Spinal cord (tissue), 9 donors: ENCODE measurements at regions not wholly inside any gene's neighbourhood (a gene's known extent, or its start where the extent isn't known, plus 50 kb on each side); places are given as distances from the start of the nearest gene placed in this dataset.
"Not testable (repeated sequence)": the region's sequence is repeated elsewhere in the genome, so short reads cannot be mapped to it uniquely, and the experiment has no call there.

Experiments
- DNase-seq, 6 donors: peaks; one replicate each; pipeline versions ENCODE4 v3.0.0 to v3.0.0-alpha.2; 2013 to 2015; ENCODE audit warnings: low spot score in 6 of 6, low read depth in 4 of 6
- H3K27ac ChIP-seq: one replicate; pipeline ENCODE4 v1.5.1; 2013; ENCODE audit warnings: low read depth, low read length, control low read depth
- H3K27me3 ChIP-seq: one replicate; pipeline ENCODE4 v1.6.1; 2013; ENCODE audit warnings: low read length; ENCODE audit not compliant: control insufficient read depth, insufficient read depth
- H3K36me3 ChIP-seq: one replicate; pipeline ENCODE4 v1.6.1; 2013; ENCODE audit warnings: low read length; ENCODE audit not compliant: control insufficient read depth, insufficient read depth
- H3K4me1 ChIP-seq: one replicate; pipeline ENCODE4 v1.6.1; 2013; ENCODE audit warnings: low read length; ENCODE audit not compliant: control insufficient read depth, insufficient read depth
- H3K4me3 ChIP-seq: one replicate; pipeline ENCODE4 v1.5.1; 2013; ENCODE audit warnings: low read depth, low read length, control low read depth
- H3K9me3 ChIP-seq: one replicate; pipeline ENCODE4 v1.6.1; 2013; ENCODE audit warnings: low read length; ENCODE audit not compliant: control insufficient read depth, insufficient read depth
- WGBS: methylation state at CpG from one replicate; pipeline ENCODE4 v1.1.5; 2013; ENCODE audit warnings: missing lambda C conversion rate; ENCODE audit not compliant: insufficient coverage; 5-methylcytosine and 5-hydroxymethylcytosine counted together
- donor health status: healthy.

DNA sequence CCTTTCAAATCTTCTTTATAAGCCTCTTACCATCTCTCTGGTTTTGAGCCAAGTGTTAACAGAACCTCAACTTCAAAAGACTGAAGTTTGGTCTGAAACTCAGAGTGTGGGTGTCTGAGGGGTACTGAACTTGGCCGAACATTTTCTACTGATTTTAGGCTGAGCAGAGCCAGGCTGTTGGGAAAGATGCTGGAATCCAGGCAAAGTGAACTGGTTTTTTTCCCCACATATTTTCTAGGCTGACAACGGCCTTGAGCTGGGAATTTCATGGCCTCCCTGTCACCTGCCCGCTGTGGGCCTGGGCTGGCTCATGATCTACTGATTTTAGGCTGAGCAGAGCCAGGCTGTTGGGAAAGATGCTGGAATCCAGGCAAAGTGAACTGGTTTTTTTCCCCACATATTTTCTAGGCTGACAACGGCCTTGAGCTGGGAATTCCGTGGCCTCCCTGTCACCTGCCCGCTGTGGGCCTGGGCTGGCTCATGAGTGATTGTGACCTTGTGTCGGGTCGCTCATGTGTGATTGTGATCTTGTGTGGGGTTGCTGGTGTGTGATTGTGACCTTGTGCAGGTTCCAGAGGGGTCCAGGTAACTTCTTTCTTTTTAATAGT, 204.4 kb downstream of the NPIPB11 start:
- peaks cover 31% of the 10 kb centered on the region for H3K4me1 ChIP-seq
- H3K27ac ChIP-seq, result peak overlapping the region; percentile 57
- H3K36me3 ChIP-seq, H3K27me3 ChIP-seq, H3K9me3 ChIP-seq, H3K4me3 ChIP-seq: not testable (repeated sequence)
- 27% methylated on average over 4 of the region's 8 CpGs for WGBS
- peak in 1 of 6 donors; percentile 33 for DNase-seq

GRCh38 chr16:29201296-29202024, 205.1 kb downstream of the NPIPB11 start:
- not testable (repeated sequence) for H3K4me3 ChIP-seq, H3K36me3 ChIP-seq, H3K27me3 ChIP-seq, H3K9me3 ChIP-seq
- Histone ChIP-seq H3K4me1 (peaks cover 31% of the 10 kb centered on the region), H3K27ac (peak overlapping the region; percentile 57)
- WGBS, result 29% methylated on average over 14 of the region's 25 CpGs
- peak in 2 of 6 donors; percentile 83 to 85 for DNase-seq

GRCh38 chr16:29200681-29201080, 205.8 kb downstream of the NPIPB11 start:
- not testable (repeated sequence) for H3K36me3 ChIP-seq, H3K9me3 ChIP-seq, H3K27me3 ChIP-seq, DNase-seq, H3K4me3 ChIP-seq
- Histone ChIP-seq H3K4me1 (peaks cover 31% of the 10 kb centered on the region), H3K27ac (peak overlapping the region; percentile 47)
- WGBS, result 100% methylated on average over 1 of the region's 9 CpGs

GRCh38 chr16:29200135-29200601, 206.3 kb downstream of the NPIPB11 start:
- peaks cover 31% of the 10 kb centered on the region for H3K4me1 ChIP-seq
- WGBS, result 100% methylated on average over 1 of the region's 12 CpGs
- peak overlapping the region; percentile 47 for H3K27ac ChIP-seq
- H3K27me3 ChIP-seq, H3K36me3 ChIP-seq, H3K9me3 ChIP-seq, H3K4me3 ChIP-seq: not testable (repeated sequence)
- DNase-seq, result peak in 1 of 6 donors; percentile 32

GRCh38 chr16:29199626-29200025, 206.9 kb downstream of the NPIPB11 start:
- not testable (repeated sequence) for H3K36me3 ChIP-seq, DNase-seq, H3K27me3 ChIP-seq, H3K9me3 ChIP-seq, H3K4me3 ChIP-seq
- WGBS, result 93% methylated on average over 5 of the region's 15 CpGs
- Histone ChIP-seq H3K27ac (peak overlapping the region; percentile 47), H3K4me1 (peaks cover 31% of the 10 kb centered on the region)

DNA sequence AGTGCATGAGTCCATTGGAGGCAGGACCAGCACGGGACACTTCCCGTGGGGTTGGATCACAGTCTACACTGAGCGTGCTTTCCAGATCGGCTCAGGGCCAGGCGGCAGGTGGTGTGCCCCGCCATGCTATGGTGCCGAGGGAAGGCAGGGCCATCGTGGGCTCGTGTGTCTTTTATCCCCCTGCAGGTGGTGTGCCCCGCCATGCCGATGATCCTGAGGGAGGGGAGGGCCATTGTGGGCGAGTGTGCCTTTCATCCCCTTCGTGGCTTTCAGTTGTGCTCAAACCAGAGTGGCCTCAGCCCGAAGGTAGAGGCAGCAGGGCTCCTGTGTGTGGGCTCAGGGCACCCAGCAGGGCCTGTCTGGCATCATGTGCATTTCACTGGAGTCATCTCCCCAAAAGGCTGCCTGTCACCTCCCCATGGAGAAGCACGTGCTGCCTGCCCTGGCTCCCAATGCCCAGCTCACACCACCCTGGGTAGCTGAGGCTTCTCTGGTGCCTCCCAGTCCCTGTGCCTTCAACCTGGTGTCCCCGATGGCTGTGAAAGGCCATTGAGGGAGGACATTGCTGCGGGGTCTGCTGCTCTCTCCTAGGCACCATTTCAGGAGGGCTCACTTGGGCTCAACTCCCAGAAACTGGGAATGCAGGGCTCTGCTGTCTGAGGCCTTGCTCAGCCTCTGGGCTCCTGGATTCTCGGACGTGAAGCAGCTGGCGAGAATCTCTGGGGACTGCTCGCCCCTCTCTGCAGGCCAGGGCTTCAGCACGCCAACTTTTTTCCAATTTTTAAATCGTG, 207.6 kb downstream of the NPIPB11 start:
- H3K4me3 ChIP-seq, result no peak overlapping the region
- DNase-seq, result no peak
- H3K27me3 ChIP-seq, result no peaks in the 10 kb centered on the region
- H3K4me1 ChIP-seq, result peaks cover 33% of the 10 kb centered on the region
- H3K9me3 ChIP-seq, result no peaks in the 10 kb centered on the region
- WGBS, result 80% methylated on average over 20 of the region's 23 CpGs
- H3K27ac ChIP-seq, result peak overlapping the region; percentile 47
- peaks cover 3% of the 10 kb centered on the region for H3K36me3 ChIP-seq

- Histone ChIP-seq H3K4me3 (no peak overlapping the region), H3K27ac (no peak overlapping the region), H3K9me3 (no peaks in the 10 kb centered on the region), H3K36me3 (peaks cover 3% of the 10 kb centered on the region), H3K27me3 (no peaks in the 10 kb centered on the region), H3K4me1 (peaks cover 35% of the 10 kb centered on the region)
- no peak for DNase-seq
- WGBS, result 91% methylated on average over 4 of the region's 4 CpGs
Measured at GRCh38 chr16:29198231-29198630, 208.3 kb downstream of the NPIPB11 start.

DNA sequence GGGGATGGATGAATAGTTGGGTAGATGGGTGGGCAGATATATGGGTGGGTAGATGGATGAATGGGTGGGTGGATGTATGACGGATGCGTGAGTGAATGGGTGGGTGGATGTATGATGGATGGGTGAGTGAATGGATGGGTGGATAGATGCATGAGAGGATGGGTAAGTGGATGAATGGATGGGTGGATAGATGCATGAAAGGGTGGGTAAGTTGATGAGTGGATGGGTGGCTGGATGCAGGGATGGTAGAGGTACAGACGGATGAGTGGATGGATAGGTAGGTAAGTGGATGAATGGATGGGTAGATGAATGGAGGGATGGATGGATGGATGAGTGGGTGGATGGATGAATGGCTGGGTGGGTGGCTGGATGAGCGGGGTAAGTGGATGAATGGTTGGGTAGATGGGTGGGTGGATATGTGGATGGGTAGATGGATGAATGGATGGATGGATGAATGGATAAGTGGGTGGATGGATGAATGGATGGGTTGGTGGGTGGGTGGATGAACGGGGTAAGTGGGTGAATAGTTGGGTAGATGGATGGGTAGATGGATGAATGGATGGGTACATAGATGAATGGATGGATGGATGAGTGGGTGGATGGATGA, 208.9 kb downstream of the NPIPB11 start:
- not testable (repeated sequence) for H3K9me3 ChIP-seq, H3K4me3 ChIP-seq, DNase-seq, H3K27me3 ChIP-seq, H3K36me3 ChIP-seq, H3K27ac ChIP-seq
- H3K4me1 ChIP-seq, result peaks cover 32% of the 10 kb centered on the region
- WGBS, result 98% methylated on average over 5 of the region's 5 CpGs

DNA sequence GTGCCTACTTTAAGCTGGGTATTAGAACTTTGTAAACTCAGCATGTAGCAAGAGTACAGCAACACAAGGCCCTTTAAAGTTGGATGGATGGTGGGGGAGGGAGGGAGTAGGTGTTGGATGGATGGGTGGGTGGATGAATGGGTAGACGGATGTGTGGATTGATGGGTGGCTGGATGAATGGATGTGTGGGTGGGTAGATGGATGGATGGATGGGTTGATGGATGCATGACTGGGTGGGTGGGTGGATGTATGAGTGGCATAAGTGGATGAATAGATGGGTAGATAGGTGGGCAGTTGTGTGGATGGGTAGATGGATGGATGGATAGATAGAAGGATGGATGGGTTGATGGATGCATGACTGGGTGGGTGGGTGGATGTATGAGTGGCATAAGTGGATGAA, 209.8 kb downstream of the NPIPB11 start:
- H3K4me1 ChIP-seq, result peaks cover 33% of the 10 kb centered on the region
- not testable (repeated sequence) for H3K4me3 ChIP-seq, H3K36me3 ChIP-seq, DNase-seq, H3K27ac ChIP-seq, H3K9me3 ChIP-seq, H3K27me3 ChIP-seq
- no CpG with 5 or more reads among the region's 1 CpG for WGBS
